ENCODE measurements at regions not wholly inside any gene's neighbourhood (a gene's known extent, or its start where the extent isn't known, plus 50 kb on each side); places are given as distances from the start of the nearest gene placed in this dataset.

DNA sequence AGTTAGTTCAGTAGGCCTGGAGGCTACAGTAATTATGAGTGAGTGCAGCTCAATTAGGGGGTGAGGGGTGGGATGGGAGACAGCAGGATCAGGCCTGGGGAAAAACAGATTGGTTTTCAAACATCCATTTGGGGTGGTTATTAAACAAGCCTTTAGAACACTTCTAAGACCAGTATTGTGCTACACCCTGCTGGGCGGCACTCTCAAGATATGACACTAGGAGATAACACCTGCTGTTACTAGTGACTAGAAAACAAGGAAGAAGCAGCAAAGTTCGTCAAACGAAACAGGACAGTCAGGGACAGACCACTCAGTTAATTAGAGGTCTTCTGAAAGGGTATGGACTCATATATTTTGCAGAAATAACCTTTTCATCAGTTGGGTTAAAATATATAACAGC lies 353.6 kb downstream of the PTEN start:
- Histone ChIP-seq H4K8ac (ENCODE audit: extremely low read depth, insufficient read depth, low read length) (no peak overlapping the region), H2BK15ac (ENCODE audit: low read length) (no peak overlapping the region), H3K4me2 (ENCODE audit: insufficient read depth in 1 of 2, low read depth in 2 of 2, low read length in 2 of 2) (no peak overlapping the region), H2AFZ (ENCODE audit: low read length) (no peak overlapping the region), H3K14ac (ENCODE audit: insufficient read length) (no peak overlapping the region), H4K5ac (ENCODE audit: insufficient read length, low read depth, low read length) (no peak overlapping the region), H4K20me1 (replicated peaks in 1 of 2; ENCODE audit: control insufficient read depth in 1 of 2, insufficient read depth in 2 of 2, low read length in 2 of 2) (no peaks in the 10 kb centered on the region), H3K4me1 (replicated peaks in 1 of 4; ENCODE audit: control insufficient read depth in 3 of 4, insufficient read depth in 4 of 4, low read length in 3 of 4) (no peaks in the 10 kb centered on the region), H2BK5ac (ENCODE audit: low read depth, low read length) (no peak overlapping the region), H3K23me2 (ENCODE audit: low read depth, low read length) (no peaks in the 10 kb centered on the region), H2BK120ac (replicated peaks; ENCODE audit: low read depth, low read length) (no peak overlapping the region), H3K4ac (replicated peaks; ENCODE audit: insufficient read length, low read depth, low read length) (no peak overlapping the region), H3K79me1 (ENCODE audit: low read depth, low read length) (no peaks in the 10 kb centered on the region), H3K56ac (replicated peaks; ENCODE audit: insufficient read length, low read depth, low read length) (no peak overlapping the region), H2AK5ac (ENCODE audit: low read depth, low read length) (no peak overlapping the region), H3K9ac (replicated peaks in 1 of 4; ENCODE audit: extremely low read depth in 1 of 4, low read depth in 3 of 4, low read length in 3 of 4) (no peak overlapping the region), H3K79me2 (ENCODE audit: control insufficient read depth in 1 of 2, insufficient read depth in 2 of 2, low read length in 2 of 2) (no peaks in the 10 kb centered on the region), H3K36me3 (ENCODE audit: control insufficient read depth in 2 of 4, insufficient read depth in 4 of 4, low read length in 3 of 4) (no peaks in the 10 kb centered on the region), H3K23ac (ENCODE audit: insufficient read length) (no peak overlapping the region), H3K18ac (ENCODE audit: extremely low read depth, low read length) (no peak overlapping the region), H3K4me3 (ENCODE audit: extremely low read depth in 1 of 4, insufficient read depth in 2 of 4, low read depth in 3 of 4, low read length in 4 of 4) (no peak overlapping the region), H3K27ac (ENCODE audit: low read depth, low read length) (no peak overlapping the region), H2BK12ac (ENCODE audit: low read depth, low read length) (no peak overlapping the region), H4K91ac (replicated peaks; ENCODE audit: insufficient read length, low read length) (no peak overlapping the region), H3K9me3 (ENCODE audit: insufficient read depth in 2 of 2, low read depth in 1 of 2, low read length in 1 of 2) (no peaks in the 10 kb centered on the region), H2BK20ac (ENCODE audit: low read length) (no peak overlapping the region), H3K27me3 (replicated peaks in 1 of 4; ENCODE audit: control insufficient read depth in 3 of 4, extremely low read depth in 1 of 4, insufficient read depth in 3 of 4, low read length in 3 of 4) (no peaks in the 10 kb centered on the region)
- CTCF ChIA-PET (ENCODE audit: partially characterized antibody), result interaction anchor here (1.1 kb wide), 1 partner anchor 170 kb away, joined by 5 read pairs; no protein-coding TSS in a partner anchor
- FAIRE-seq (no peak), DNase-seq (ENCODE audit: low read depth in 1 of 2, low spot score in 2 of 2) (no peak)
- POLR2A ChIA-PET (ENCODE audit: partially characterized antibody), result no interaction called here
- 85% methylated on average over 3 of the region's 3 CpGs; no CpG with 5 or more reads in 1 of the 2 experiments for WGBS, 2 experiments (ENCODE audit: extremely low coverage in 1 of 2, insufficient coverage in 1 of 2, insufficient read length in 1 of 2, insufficient replicate concordance in 2 of 2, low coverage in 1 of 2, low lambda C conversion rate in 2 of 2, missing lambda C conversion rate in 1 of 2)
- TF ChIP-seq SP4 (IDR thresholded peaks at IDR 0.05; ENCODE audit: low read length) (no peak), RNF2 (IDR thresholded peaks at IDR 0.05; ENCODE audit: borderline replicate concordance, low read depth, low read length, missing control alignments, poor library complexity, severe bottlenecking) (no peak), GABPA (IDR thresholded peaks at IDR 0.05; ENCODE audit: borderline replicate concordance, insufficient read depth, low read length) (no peak), RFX5 (IDR thresholded peaks at IDR 0.05; ENCODE audit: borderline replicate concordance, low read depth, low read length) (no peak), SIRT6 (IDR thresholded peaks at IDR 0.05; ENCODE audit: low read length) (no peak), POU5F1 (IDR thresholded peaks at IDR 0.05; ENCODE audit: low read depth, low read length) (no peak), TAF1 (IDR thresholded peaks at IDR 0.05; ENCODE audit: low read depth, low read length) (no peak), NANOG (IDR thresholded peaks at IDR 0.05; ENCODE audit: insufficient read depth, low read depth, low read length, poor library complexity, severe bottlenecking) (no peak), EP300 (IDR thresholded peaks at IDR 0.05; ENCODE audit: borderline replicate concordance in 1 of 2, low read depth in 2 of 2, low read length in 2 of 2) (no peak), CTBP2 (IDR thresholded peaks at IDR 0.05; ENCODE audit: borderline replicate concordance, insufficient read depth, insufficient read length, low read length) (no peak), CHD2 (IDR thresholded peaks at IDR 0.05; ENCODE audit: low read length) (no peak)
- TF ChIP-seq, protein P1, sequence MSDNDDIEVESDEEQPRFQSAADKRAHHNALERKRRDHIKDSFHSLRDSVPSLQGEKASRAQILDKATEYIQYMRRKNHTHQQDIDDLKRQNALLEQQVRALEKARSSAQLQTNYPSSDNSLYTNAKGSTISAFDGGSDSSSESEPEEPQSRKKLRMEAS (IDR thresholded peaks at IDR 0.05), result no peak
- TF ChIP-seq, protein P2, sequence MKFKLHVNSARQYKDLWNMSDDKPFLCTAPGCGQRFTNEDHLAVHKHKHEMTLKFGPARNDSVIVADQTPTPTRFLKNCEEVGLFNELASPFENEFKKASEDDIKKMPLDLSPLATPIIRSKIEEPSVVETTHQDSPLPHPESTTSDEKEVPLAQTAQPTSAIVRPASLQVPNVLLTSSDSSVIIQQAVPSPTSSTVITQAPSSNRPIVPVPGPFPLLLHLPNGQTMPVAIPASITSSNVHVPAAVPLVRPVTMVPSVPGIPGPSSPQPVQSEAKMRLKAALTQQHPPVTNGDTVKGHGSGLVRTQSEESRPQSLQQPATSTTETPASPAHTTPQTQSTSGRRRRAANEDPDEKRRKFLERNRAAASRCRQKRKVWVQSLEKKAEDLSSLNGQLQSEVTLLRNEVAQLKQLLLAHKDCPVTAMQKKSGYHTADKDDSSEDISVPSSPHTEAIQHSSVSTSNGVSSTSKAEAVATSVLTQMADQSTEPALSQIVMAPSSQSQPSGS (IDR thresholded peaks at IDR 0.05; ENCODE audit: low read length), result no peak

Data from H1 (cell line).